ENCODE measurements at regions not wholly inside any gene's neighbourhood (a gene's known extent, or its start where the extent isn't known, plus 50 kb on each side); places are given as distances from the start of the nearest gene placed in this dataset.
"Not testable (repeated sequence)": the region's sequence is repeated elsewhere in the genome, so short reads cannot be mapped to it uniquely, and the experiment has no call there.

DNA sequence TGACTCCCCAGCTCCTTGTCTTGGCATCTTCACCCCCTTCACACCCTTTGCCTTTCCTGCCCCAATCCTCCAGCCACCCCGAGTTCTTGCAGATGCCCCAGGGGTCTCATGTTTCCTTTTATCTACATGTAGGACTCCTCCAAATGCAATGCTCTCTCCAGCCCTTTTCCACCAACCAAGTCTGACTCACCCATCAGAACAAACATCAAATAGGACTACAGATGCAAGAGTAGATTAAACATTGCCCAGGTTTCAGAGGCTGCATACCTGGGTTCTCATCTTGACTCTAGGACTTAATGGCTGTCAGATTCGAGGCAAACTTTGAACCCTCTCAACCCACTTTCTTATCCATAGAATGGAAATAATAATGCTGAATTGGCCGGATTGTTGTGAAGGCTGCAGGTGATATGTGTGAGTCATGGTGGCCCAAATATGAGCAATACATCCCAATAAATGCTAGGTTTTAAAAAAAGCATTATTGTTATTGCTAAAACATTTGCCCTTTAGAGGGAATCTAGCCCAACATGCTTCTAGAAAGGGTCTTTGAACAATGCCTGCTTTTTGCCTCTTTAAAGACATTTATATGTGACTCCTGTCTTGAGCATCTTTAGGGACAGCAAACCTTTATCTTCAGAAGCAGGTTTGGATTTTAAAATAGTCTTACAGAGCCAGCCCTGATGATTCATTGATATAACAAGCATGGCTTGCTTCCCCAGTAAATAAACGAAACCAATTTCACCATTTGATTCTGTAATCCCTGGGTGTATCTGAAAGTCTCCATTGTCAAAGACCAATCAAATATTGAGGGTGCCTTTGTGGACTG lies 310.1 kb downstream of the FOXL1 start:
- H3K4me3 Mint-ChIP-seq = no peak overlapping the region
- CTCF ChIA-PET = interaction anchor here (1.4 kb wide), 1 partner anchor 14 kb away, joined by 9 read pairs; no protein-coding TSS in a partner anchor

GRCh38 chr16:86889054-86889366 lies 310.7 kb downstream of the FOXL1 start:
- H3K4me1 Mint-ChIP-seq; H3K36me3 Mint-ChIP-seq; CTCF ChIA-PET; H3K27me3 Mint-ChIP-seq (ENCODE audit: low read depth); H3K4me3 Mint-ChIP-seq; H3K27ac Mint-ChIP-seq; POLR2A ChIA-PET; ATAC-seq; DNase-seq (ENCODE audit: low spot score): not testable (repeated sequence)
- peaks cover 14% of the 10 kb centered on the region for H3K9me3 Mint-ChIP-seq

More for the DNA sequence above, 310.1 kb downstream of the FOXL1 start:
- Mint-ChIP-seq H3K27me3 (ENCODE audit: low read depth) (no peaks in the 10 kb centered on the region), H3K36me3 (no peaks in the 10 kb centered on the region), H3K4me1 (peaks cover 14% of the 10 kb centered on the region), H3K27ac (no peak overlapping the region), H3K9me3 (peaks cover 14% of the 10 kb centered on the region)
- DNase-seq (ENCODE audit: low spot score) = no peak
- POLR2A ChIA-PET = no interaction called here
- no peak for ATAC-seq
- no peak for TF ChIP-seq TEAD1 (CRISPR knock-in tag; IDR thresholded peaks at IDR 0.05)
- TF ChIP-seq RORB (CRISPR knock-in tag; IDR thresholded peaks at IDR 0.05) = no peak
- TF ChIP-seq ZNF423 (CRISPR knock-in tag; IDR thresholded peaks at IDR 0.05) = no peak
- no peak for TF ChIP-seq HMGA2 (CRISPR knock-in tag; IDR thresholded peaks at IDR 0.05)
- TF ChIP-seq, protein P1, sequence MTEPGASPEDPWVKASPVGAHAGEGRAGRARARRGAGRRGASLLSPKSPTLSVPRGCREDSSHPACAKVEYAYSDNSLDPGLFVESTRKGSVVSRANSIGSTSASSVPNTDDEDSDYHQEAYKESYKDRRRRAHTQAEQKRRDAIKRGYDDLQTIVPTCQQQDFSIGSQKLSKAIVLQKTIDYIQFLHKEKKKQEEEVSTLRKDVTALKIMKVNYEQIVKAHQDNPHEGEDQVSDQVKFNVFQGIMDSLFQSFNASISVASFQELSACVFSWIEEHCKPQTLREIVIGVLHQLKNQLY (CRISPR knock-in tag; IDR thresholded peaks at IDR 0.05) = no peak
- TF ChIP-seq SMAD3 (CRISPR knock-in tag; IDR thresholded peaks at IDR 0.05; ENCODE audit: borderline replicate concordance) = no peak
- TF ChIP-seq TEAD4 (CRISPR knock-in tag; IDR thresholded peaks at IDR 0.05) = no peak
- no peak for TF ChIP-seq ZNF138 (CRISPR knock-in tag; conservative IDR thresholded peaks at IDR 0.05)
- TF ChIP-seq, protein P2, sequence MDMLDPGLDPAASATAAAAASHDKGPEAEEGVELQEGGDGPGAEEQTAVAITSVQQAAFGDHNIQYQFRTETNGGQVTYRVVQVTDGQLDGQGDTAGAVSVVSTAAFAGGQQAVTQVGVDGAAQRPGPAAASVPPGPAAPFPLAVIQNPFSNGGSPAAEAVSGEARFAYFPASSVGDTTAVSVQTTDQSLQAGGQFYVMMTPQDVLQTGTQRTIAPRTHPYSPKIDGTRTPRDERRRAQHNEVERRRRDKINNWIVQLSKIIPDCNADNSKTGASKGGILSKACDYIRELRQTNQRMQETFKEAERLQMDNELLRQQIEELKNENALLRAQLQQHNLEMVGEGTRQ (CRISPR knock-in tag; IDR thresholded peaks at IDR 0.05) = no peak
- TF ChIP-seq ZBTB21 (CRISPR knock-in tag; IDR thresholded peaks at IDR 0.05; ENCODE audit: borderline replicate concordance) = no peak
- TF ChIP-seq FOXJ3 (CRISPR knock-in tag; IDR thresholded peaks at IDR 0.05; ENCODE audit: borderline replicate concordance) = no peak
- TF ChIP-seq, protein P3, sequence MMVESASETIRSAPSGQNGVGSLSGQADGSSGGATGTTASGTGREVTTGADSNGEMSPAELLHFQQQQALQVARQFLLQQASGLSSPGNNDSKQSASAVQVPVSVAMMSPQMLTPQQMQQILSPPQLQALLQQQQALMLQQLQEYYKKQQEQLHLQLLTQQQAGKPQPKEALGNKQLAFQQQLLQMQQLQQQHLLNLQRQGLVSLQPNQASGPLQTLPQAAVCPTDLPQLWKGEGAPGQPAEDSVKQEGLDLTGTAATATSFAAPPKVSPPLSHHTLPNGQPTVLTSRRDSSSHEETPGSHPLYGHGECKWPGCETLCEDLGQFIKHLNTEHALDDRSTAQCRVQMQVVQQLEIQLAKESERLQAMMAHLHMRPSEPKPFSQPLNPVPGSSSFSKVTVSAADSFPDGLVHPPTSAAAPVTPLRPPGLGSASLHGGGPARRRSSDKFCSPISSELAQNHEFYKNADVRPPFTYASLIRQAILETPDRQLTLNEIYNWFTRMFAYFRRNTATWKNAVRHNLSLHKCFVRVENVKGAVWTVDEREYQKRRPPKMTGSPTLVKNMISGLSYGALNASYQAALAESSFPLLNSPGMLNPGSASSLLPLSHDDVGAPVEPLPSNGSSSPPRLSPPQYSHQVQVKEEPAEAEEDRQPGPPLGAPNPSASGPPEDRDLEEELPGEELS (CRISPR knock-in tag; IDR thresholded peaks at IDR 0.05) = no peak
- TF ChIP-seq, protein P4, sequence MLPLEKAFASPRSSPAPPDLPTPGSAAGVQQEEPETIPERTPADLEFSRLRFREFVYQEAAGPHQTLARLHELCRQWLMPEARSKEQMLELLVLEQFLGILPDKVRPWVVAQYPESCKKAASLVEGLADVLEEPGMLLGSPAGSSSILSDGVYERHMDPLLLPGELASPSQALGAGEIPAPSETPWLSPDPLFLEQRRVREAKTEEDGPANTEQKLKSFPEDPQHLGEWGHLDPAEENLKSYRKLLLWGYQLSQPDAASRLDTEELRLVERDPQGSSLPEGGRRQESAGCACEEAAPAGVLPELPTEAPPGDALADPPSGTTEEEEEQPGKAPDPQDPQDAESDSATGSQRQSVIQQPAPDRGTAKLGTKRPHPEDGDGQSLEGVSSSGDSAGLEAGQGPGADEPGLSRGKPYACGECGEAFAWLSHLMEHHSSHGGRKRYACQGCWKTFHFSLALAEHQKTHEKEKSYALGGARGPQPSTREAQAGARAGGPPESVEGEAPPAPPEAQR (CRISPR knock-in tag; IDR thresholded peaks at IDR 0.05) = no peak
- TF ChIP-seq ZNF263 (CRISPR knock-in tag; IDR thresholded peaks at IDR 0.05; ENCODE audit: low read depth) = no peak
- no peak for TF ChIP-seq SP1 (CRISPR knock-in tag; conservative IDR thresholded peaks at IDR 0.05)
- no peak for TF ChIP-seq ZNF121 (CRISPR knock-in tag; IDR thresholded peaks at IDR 0.05)
- TF ChIP-seq NFE2L1 (CRISPR knock-in tag; IDR thresholded peaks at IDR 0.05) = no peak
- TF ChIP-seq KAT7 (CRISPR knock-in tag; IDR thresholded peaks at IDR 0.05; ENCODE audit: borderline replicate concordance) = no peak

DNA sequence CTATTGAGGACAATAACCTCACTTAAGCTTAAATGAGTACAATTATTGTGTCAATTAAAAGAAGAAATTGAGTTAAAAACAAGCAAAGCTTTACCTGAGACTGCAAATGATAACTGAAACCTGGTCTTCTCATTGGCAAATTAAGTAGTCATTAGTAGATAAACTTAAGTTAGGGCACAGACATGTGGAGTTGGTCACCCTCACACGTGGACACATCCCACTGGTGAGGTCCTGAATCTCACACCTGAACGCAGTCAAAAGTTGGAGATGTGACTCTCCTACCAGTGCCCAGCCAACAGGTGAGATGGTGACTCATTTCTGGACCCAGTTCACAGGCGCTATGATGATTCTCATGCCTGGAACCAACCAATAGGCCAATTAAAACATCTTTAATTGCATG lies 311.6 kb downstream of the FOXL1 start:
- no peaks in the 10 kb centered on the region for H3K27me3 Mint-ChIP-seq (ENCODE audit: low read depth)
- no peaks in the 10 kb centered on the region for H3K36me3 Mint-ChIP-seq
- POLR2A ChIA-PET = no interaction called here
- H3K27ac Mint-ChIP-seq = no peak overlapping the region
- ATAC-seq (no peak), DNase-seq (ENCODE audit: low spot score) (no peak)
- no peak overlapping the region for H3K4me3 Mint-ChIP-seq
- peaks cover 14% of the 10 kb centered on the region for H3K9me3 Mint-ChIP-seq
- H3K4me1 Mint-ChIP-seq = no peaks in the 10 kb centered on the region
- CTCF ChIA-PET = no interaction called here
- no peak for TF ChIP-seq FOXP1 (CRISPR knock-in tag; IDR thresholded peaks at IDR 0.05; ENCODE audit: borderline replicate concordance)
- TF ChIP-seq NR3C1 (CRISPR knock-in tag; conservative IDR thresholded peaks at IDR 0.05; ENCODE audit: low read depth) = no peak
- no peak for TF ChIP-seq CREM (CRISPR knock-in tag; IDR thresholded peaks at IDR 0.05)
- no peak for TF ChIP-seq ZBTB21 (CRISPR knock-in tag; IDR thresholded peaks at IDR 0.05; ENCODE audit: borderline replicate concordance)
- no peak for TF ChIP-seq ERG (CRISPR knock-in tag; IDR thresholded peaks at IDR 0.05)
- TF ChIP-seq E2F5 (CRISPR knock-in tag; IDR thresholded peaks at IDR 0.05) = no peak
- no peak for TF ChIP-seq PRRX2 (CRISPR knock-in tag; IDR thresholded peaks at IDR 0.05)
- TF ChIP-seq TP53 (CRISPR knock-in tag; IDR thresholded peaks at IDR 0.05) = no peak
- TF ChIP-seq ZNF317 (CRISPR knock-in tag; IDR thresholded peaks at IDR 0.05; ENCODE audit: borderline replicate concordance, low read depth) = no peak
- no peak for TF ChIP-seq FOXJ3 (CRISPR knock-in tag; IDR thresholded peaks at IDR 0.05; ENCODE audit: borderline replicate concordance)
- no peak for TF ChIP-seq SMAD4 (CRISPR knock-in tag; IDR thresholded peaks at IDR 0.05)
- TF ChIP-seq EMX1 (CRISPR knock-in tag; IDR thresholded peaks at IDR 0.05) = no peak
